Stimulated activated CD8-positive, alpha-beta memory T cell treated with anti-CD3 and anti-CD28 coated beads, Interleukin-15, amount 100 ng/mL, for 48 hours (primary cell): ENCODE measurements at regions not wholly inside any gene's neighbourhood (a gene's known extent, or its start where the extent isn't known, plus 50 kb on each side); places are given as distances from the start of the nearest gene placed in this dataset.
"Not testable (repeated sequence)": the region's sequence is repeated elsewhere in the genome, so short reads cannot be mapped to it uniquely, and the experiment has no call there.

Experiments used
- DNase-seq, 2 donors: peaks; one replicate each; pipeline ENCODE4 v3.0.0-alpha.2; 2020; ENCODE audit warnings: low read depth in 2 of 2

DNA sequence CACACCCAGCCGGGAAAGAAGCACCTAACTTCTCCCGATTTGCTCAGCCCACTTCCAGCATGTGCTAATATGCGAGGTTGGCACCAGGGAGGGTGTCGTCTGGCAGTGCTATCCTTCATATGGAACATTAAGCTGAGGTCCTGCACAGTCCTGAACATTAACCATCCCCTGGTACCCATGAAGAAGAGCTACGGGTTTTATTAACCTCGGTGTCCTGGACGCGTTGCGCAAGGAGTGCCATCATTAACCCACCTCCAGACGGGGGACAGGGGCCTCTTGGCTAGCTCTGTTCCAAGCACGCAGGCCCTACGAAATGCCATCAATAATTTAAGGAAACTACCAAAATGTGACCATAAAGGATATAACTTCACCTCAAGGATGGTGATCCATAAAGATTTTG is 193.5 kb downstream of the MAF start:
- DNase-seq = no peak

DNA sequence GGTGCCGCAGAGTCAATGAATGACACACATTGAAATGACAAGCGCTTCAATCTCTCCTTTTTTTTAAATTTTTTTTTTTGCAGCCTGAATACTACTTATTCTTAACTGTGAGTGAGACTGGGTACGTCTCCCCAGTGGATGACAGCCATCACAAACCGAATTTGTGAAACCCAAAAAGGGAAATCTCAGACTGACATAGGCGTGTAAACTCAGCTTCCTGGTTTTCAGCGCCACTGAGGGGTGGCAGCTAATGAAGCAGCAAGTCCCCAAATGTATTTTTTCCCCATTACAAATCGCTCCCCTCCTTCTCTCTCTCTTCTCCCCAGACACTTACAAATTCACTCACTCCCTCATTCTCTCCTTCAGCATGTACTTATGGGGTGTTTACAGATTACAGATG is 196.0 kb downstream of the MAF start:
- no peak for DNase-seq

DNA sequence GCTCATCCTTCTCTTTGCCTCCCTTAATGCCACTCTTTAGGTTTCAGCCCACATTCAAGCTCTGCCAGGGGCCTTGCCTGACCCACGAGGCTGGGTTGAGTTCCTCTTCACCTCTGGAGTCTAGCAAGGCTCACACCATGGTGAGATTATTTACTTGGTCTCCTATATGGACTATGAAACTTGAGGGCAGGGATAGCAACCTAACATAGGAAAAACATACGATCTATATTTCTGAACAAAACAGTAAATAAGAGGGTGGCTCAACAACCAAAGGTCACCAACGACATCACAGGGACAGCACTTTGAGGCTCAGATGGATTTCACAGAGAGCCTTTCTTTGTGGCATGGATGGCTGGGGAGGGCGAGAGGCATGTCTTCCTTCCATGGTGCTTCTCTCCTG is 197.0 kb downstream of the MAF start:
- no peak for DNase-seq

DNA sequence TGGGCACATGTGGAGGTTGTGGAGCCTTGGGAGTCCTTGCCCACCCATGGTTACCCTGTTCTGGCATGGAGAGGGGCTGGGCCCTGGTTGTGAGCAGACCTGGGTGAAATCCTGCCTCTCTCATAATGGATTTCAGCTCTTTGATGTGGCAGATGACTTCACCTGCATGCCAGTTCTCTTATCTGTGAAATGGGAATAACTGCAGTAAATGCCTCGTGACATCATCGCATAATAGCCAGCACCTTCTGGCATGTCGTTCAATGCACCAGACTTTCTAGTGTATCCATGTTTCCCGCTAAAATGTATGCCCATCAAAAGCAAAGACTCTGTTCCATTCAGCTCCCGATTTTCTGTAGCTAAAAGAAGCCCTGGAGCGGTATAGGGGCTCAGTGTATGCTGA is 197.6 kb downstream of the MAF start:
- DNase-seq = no peak

DNA sequence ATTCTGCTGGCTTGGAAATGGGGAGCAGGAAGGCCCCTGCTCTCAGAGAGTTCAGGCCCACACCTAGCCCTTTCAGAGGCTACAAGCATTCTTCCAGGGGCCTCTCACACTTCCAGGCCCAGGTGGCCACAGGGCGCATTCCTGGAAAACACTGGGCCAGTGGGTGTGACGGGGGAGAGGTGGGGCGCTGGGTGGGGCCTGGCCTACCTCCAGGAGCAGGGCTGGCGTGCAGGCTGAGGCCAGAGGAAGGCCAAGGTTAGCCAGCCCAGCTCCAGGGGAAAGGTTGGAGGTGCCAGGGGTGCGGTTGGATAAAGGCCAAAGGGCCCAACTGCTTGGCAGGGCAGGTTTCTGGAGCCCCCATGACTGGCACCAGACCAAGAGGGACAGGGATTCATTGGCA is 198.2 kb downstream of the MAF start:
- no peak for DNase-seq

DNA sequence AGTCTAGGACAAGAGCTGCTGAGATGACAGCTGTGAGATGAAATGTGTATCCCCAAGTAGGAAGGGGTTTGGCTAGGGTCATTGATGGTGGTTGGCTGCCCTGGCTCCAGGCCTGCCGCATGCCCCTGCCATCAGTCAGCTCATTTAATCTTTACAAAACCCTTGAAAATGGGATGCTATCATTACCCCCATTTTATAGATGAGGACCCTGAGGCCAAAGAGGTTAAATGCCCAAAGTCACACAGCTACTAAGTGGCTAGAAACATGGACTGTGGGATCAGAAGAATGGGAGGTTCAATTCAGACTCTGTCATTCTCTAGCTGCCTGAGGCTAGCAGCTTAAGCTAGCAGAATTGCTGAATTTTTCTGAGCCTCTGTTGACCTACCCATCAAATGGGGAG is 198.8 kb downstream of the MAF start:
- DNase-seq = no peak

DNA sequence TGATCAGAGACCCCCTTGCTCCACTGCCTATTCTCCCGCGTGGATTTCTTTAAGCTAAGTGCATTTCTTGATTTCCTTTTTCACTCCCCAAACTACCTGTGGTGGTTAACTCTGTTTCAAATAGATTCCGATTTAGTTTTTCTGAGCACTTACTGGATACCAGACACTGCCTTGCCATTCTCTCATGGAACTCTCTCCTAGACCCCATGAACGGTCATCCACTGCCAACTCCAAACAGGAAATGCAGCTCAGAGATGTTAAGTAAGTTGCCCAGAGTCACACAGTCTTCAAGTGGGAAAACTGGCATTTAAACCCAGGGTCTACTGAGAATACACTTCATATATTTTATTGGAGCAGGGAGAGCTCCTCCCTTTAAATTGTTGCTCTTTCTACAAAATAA is 199.4 kb downstream of the MAF start:
- DNase-seq = no peak

DNA sequence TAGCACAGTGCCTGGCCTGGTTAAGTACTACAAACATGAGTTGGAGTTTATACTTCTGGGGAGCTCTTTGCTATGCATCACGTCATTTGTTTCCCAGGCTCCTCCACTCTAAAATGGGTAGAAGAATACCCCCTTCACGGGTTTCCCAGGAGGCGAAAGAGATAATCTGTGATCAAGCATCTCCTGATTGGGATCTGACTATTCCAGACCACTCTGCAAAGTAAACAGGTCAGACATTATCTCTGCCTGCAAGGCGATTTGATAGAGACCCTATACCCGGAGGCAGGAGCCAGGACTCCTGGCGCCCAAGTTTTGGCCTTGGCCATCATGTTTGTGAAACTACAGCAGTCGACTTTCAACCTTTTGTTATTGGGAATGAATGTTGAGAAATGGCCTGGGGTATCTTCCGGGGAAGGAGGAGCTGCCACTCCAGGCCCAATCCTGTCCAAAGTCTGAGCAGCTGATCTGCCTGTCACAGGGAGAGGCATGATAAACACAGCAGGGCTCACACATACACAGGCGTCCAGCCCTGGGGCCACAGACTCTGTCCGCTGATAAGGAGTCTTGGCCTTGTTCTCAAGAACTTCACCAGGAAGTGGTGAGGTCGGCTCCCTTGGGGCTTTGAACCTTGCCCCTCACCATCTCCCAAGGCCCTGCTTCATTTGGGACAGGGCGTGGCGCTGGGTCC is 199.9 kb downstream of the MAF start:
- no peak for DNase-seq

DNA sequence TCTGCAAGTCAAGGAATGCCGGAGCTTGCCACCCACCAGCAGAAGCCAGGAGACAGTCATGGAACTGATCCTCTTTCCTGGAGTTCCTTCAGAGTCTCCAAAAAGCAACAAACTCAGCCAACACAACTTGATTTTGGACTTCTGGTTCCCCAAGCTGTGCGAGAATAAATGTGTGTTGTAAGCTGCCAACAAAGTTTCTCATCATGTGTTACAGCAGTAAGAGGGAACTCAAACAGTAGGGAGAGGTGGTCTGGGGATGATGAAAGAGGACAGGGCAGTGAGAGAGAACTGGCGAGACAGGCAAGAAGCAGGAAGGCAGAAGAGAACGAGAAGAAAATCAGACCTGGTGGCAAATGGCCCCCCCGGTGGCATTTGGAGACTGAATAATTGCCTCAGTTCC is 204.9 kb downstream of the MAF start:
- no peak for DNase-seq

DNA sequence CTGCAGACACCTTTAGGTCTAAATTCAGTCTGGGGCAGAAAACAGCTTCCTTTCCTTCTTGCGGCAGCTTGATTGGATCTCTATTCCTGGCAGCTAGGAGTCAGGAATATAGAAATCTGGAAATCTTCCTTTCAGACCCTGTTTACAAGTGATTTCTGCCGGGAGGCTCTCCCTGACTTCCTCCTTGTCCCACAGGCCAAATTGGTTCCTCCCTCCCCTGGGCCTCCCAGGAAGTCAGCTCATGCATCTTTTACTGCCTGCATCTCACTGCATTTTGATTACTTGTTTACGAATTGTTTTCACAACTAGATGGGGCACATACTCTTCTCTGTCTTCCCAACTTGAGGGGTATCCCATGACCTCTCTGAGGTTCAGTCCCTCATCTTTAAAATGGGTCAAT is 206.3 kb downstream of the MAF start:
- no peak for DNase-seq

DNA sequence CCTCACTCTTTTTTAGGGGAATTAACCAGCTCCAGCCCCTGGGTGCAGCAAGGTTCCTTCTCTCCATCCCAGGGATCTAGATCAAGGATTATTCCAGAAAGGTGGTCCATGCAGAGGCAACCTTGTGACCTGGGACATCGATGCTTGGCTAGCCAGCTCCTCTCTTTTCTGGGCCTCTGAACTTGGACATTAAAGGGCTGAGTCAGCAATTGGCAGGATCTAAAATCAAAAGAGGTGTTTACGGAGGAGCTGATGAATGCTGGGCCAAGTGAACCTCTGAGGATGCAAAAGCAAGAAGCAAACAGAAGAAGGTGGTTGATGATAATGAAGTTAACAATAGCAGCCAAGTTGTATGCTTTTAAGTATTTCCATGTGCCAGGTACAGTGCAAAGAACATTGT is 207.0 kb downstream of the MAF start:
- DNase-seq = no peak

DNA sequence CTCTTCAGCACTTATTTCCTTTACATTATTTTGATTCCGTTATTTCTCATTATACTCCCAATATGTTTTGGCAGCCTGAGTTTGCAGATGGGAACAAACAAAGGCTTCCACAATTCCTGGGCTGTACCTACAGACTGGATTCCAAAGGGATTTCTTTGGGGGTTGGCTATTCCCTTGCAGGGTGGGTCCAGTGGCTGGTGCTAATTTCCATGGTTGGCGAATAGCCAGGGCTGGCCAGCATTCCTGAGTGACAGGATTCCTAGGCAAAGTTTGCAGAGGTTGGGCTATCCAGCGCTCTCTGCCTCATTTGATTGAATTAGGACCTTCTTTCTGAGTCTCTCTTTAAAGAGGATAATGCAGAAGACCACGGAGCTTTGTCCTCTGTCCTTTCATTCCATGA is 207.4 kb downstream of the MAF start:
- DNase-seq = no peak

DNA sequence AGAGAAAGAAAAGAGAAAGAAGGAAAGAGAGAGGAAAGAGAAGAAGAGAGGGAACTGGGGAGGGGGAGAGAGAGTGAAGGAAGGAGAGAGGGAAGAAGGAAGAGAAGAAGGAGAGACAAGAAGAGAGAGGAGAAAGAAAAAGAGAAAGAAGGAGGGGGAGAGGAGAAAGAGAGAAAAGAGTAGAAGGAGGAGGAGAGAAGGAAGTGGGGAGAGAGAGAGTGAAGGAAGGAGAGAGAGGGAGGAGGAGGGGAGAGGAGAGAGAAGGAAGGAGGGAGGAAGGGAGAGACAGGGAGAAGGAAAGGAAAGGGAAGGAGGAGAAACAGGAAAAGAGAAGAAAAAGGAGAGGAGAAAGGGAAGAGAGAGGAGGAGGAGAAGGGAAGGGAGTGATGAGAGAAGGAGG is 208.5 kb downstream of the MAF start:
- DNase-seq = no peak

DNA sequence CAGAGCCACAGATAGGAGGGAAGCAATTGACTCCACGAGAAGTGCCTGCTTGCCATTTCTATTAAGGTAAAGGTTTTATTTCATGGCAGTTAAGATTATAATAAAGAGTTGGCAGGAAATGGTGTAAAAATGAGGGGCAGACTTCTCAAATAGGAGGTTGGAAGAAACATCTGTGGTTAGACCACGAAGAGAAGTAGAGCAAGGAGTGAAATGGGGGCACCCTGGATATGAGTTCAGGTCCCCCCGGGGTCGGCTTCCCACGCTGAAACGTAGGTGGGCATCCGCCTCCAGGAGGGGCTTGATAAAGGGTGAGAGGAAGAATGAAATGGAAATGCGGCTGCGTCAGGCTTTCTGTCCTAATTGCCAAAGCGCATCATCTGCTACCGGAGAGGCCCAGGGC is 209.1 kb downstream of the MAF start:
- no peak for DNase-seq

DNA sequence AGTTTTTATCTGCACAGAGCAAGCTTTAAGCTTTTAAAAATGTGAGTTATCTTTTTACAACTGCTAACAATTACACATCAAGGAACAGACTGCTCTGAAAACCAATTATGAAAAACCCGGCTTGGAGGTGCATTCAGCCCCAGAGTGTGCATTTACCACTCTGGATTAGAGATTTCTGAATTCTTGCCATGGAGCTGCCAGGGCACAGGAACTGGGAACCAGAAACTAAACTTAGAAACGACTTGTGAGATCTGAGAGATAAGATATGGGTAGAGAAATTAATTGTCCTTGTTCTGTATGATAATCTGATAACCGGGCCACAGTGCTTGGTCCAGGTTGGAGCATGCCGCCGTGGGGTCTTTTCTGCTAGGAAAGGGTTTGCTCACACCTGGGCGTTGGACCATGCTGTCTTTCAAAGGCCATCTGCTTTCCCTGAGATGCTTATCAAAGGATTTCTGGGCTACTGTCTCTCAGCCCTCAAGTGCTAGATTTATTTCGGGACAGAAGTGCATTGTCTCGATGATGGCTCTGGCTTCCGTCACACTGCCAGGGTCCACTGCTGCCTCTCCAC is 210.0 kb downstream of the MAF start:
- DNase-seq = no peak

DNA sequence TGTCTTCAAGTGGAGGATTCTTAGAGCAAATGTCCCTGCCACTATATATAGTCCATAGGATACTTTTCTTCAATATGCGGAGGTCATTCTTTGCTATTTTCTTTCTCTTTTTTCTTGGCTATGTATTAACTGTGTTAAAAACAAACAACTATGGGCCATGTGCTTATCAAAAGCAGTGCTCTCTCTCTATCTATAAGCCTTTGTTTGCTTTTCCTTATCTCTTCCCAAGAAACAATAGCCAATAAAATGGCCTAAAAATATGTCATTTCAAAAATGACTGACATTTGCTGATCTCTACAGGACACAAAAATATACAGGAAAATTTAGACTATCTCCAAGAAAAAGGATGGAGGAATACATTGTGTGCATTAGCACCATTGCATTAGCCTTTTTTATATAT is 212.1 kb downstream of the MAF start:
- no peak for DNase-seq

DNA sequence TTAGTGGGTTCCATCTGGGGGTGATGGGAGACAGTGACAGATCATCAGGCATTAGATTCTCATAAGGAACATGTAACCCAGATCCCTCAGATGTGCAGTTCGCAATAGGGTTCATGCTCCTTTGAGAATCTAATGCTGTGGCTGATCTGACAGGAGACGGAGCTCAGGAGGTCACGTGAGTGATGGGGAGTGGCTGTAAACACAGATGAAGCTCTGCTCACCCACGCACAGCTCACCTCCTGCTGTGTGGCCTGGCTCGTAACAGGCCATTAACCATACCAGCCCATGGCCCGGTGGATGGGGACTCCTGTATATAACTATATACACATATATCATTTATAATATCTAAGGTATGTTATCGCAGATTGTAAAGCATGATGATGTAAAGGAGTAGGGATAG is 214.2 kb downstream of the MAF start:
- DNase-seq = no peak

DNA sequence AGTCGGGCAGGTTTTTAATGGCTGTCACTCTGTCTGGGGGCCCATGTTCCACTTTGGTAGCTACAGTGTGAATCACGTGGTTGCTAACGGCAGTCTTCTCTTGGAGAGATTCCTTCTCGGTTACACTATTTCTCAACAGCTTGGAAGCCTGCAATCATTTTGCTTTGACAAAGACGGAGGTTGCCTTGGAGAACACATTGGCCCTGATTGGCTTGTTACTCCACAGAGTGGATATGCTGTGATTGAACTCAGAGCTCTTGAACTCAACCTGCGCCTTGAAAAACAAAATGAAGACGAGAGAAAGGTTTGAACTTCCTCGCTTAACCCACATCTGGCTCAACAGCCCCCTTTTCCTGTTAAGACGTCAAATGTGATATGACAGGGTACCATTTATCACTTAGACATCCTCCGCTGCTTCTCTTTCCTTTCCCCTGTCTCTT is 218.9 kb downstream of the MAF start:
- no peak for DNase-seq

DNA sequence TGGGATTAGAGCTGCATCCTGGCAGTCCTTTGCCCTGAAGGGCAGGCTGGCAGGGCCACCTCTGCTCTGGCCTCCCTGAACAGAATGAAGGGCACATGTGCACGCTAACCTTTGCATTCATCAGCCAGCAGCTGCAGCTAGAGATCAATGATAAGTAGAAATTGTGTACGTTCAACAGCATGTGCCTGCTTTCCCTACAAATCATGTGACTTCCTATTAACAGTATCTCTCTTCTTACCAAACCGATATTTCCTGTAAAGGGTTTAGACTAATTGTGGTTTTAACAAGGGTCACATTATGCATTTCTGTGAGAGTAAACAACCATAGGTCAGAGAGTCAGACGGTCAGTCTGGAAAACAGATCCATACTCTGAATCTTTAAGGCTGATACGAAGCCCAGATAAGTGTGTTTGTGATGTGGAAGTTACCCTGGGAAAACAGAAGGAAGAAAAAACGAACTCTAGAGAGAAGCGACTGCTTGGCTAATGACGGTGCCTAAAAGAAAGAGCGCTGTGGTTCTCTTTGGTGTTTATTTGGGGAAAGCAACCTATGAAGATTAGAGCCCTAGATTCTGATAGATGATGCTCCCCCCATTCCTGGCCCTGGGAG is 219.4 kb downstream of the MAF start:
- no peak for DNase-seq

DNA sequence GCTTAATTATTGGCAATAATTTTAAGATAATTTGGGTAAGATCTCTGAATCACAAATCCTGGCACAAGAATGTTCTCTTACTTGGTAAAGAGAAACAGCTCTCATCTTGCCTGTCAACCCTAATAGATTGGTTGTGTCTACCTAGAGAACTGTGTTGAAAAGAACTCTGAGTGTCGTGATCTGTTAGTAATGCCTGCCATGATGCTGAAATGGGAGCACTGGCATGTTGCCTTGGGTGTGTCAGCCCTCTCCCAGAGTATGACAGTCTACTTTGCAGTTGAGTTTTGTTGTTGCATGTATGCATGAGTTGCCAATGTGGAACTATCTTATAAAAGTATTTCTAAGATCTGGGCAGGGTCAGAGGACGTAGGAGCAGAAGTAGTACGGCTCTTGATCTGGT is 221.4 kb downstream of the MAF start:
- DNase-seq = no peak

DNA sequence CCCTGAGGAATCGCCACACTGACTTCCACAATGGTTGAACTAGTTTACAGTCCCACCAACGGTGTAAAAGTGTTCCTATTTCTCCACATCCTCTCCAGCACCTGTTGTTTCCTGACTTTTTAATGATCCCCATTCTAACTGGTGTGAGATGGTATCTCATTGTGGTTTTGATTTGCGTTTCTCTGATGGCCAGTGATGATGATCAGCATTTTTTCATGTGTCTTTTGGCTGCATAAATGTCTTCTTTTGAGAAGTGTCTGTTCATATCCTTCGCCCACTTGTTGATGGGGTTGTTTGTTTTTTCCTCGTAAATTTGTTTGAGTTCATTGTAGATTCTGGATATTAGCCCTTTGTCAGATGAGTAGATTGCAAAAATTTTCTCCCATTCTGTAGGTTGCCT is 223.5 kb downstream of the MAF start:
- DNase-seq = not testable (repeated sequence)

DNA sequence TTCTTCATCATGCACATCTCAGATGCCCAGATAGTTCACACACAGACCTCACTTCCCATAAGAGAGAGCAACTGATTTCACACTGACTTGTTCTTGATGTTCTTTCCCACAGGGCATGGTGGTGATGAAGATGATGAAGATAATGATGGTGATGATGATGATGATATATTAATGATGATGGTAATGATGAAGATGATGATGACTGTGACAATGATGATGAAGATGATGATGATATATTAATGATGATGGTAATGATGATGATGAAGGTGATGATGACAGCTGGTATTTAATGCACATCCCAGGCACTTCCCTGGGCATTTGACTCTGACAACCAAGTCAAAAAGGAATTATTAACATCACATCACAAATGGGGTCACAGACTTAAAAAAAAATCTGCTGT is 225.2 kb downstream of the MAF start:
- DNase-seq = no peak

DNA sequence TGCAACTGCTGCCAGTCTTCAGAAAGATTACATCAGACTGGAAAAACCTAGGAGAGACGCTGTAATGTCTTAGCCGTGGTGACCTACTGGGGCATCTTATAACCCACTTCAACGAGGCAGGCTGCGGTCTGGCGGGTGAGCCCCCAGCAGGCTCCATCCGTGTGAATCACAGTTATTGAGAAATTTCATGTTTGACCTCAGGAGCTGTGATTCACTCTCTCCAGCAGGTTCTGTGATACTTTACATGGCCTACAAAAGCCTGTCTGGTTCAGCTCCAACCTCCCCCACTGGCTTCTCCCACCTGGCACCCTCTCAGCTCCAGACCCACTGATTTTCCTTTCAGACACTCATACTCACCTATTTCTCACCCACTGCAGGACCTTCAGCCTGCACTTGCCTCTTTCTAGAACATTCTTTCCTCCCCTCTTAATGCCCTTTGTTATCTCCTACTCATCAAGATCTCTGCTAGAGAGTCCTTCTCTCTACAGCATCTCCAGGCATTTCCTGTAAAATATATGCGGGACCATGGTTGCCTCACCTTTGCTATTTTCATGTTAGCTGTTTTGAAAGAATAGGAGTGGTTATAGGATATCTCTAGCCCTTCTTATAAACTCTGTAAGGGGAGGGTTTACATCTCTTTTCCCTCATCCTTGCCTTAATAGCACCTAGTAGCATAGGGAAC is 227.9 kb downstream of the MAF start:
- peak; percentile 34 to 43 for DNase-seq
